ENCODE measurements at regions not wholly inside any gene's neighbourhood (a gene's known extent, or its start where the extent isn't known, plus 50 kb on each side); places are given as distances from the start of the nearest gene placed in this dataset.
"Not testable (repeated sequence)": the region's sequence is repeated elsewhere in the genome, so short reads cannot be mapped to it uniquely, and the experiment has no call there.

- Histone ChIP-seq H3K4me3 (replicated peaks; ENCODE audit: insufficient read depth, low read length) (no peak overlapping the region), H3K27ac (replicated peaks) (no peak overlapping the region), H3K27me3 (ENCODE audit: insufficient read depth, poor library complexity, severe bottlenecking) (no peaks in the 10 kb centered on the region)
- TF ChIP-seq POLR2AphosphoS5 (IDR thresholded peaks at IDR 0.05; ENCODE audit: low read depth) = no peak
- no peak for DNase-seq (ENCODE audit: low read depth in 1 of 2, low spot score in 1 of 2)
Observed at GRCh38 chr14:71560751-71561150, 371.5 kb upstream of the RGS6 start.

- no peak for DNase-seq (ENCODE audit: low read depth in 1 of 2, low spot score in 1 of 2)
- Histone ChIP-seq H3K27ac (replicated peaks) (no peak overlapping the region), H3K4me3 (replicated peaks; ENCODE audit: insufficient read depth, low read length) (no peak overlapping the region), H3K27me3 (ENCODE audit: insufficient read depth, poor library complexity, severe bottlenecking) (no peaks in the 10 kb centered on the region)
- TF ChIP-seq SPI1 (IDR thresholded peaks at IDR 0.05; ENCODE audit: borderline replicate concordance, low read depth) (no peak), REST (IDR thresholded peaks at IDR 0.05; ENCODE audit: insufficient replicate concordance, low read depth) (no peak), POLR2AphosphoS5 (IDR thresholded peaks at IDR 0.05; ENCODE audit: low read depth) (no peak), CTCF (IDR thresholded peaks at IDR 0.05; ENCODE audit: insufficient read depth, low read length) (no peak), GABPA (IDR thresholded peaks at IDR 0.05; ENCODE audit: low read depth) (no peak)
Observed at GRCh38 chr14:71563492-71564153, 368.6 kb upstream of the RGS6 start.

GRCh38 chr14:71566276-71566675, 366.0 kb upstream of the RGS6 start:
- H3K4me3 ChIP-seq (replicated peaks; ENCODE audit: insufficient read depth, low read length) = no peak overlapping the region
- no peak for DNase-seq (ENCODE audit: low read depth in 1 of 2, low spot score in 1 of 2)
- H3K27ac ChIP-seq (replicated peaks) = no peak overlapping the region
- H3K27me3 ChIP-seq (ENCODE audit: insufficient read depth, poor library complexity, severe bottlenecking) = no peaks in the 10 kb centered on the region
- TF ChIP-seq GABPA (IDR thresholded peaks at IDR 0.05; ENCODE audit: low read depth) = no peak
- no peak for TF ChIP-seq SPI1 (IDR thresholded peaks at IDR 0.05; ENCODE audit: borderline replicate concordance, low read depth)
- TF ChIP-seq REST (IDR thresholded peaks at IDR 0.05; ENCODE audit: insufficient replicate concordance, low read depth) = no peak
- TF ChIP-seq CTCF (IDR thresholded peaks at IDR 0.05; ENCODE audit: insufficient read depth, low read length) = no peak
- no peak for TF ChIP-seq POLR2AphosphoS5 (IDR thresholded peaks at IDR 0.05; ENCODE audit: low read depth)

- DNase-seq (ENCODE audit: low read depth in 1 of 2, low spot score in 1 of 2); H3K4me3 ChIP-seq (replicated peaks; ENCODE audit: insufficient read depth, low read length); H3K27ac ChIP-seq (replicated peaks); H3K27me3 ChIP-seq (ENCODE audit: insufficient read depth, poor library complexity, severe bottlenecking): not testable (repeated sequence)
Observed at GRCh38 chr14:71567499-71568133, 364.6 kb upstream of the RGS6 start.

GRCh38 chr14:71574976-71575375, 357.3 kb upstream of the RGS6 start:
- no peak overlapping the region for H3K4me3 ChIP-seq (replicated peaks; ENCODE audit: insufficient read depth, low read length)
- H3K27ac ChIP-seq (replicated peaks) = no peak overlapping the region
- no peaks in the 10 kb centered on the region for H3K27me3 ChIP-seq (ENCODE audit: insufficient read depth, poor library complexity, severe bottlenecking)
- TF ChIP-seq GABPA (IDR thresholded peaks at IDR 0.05; ENCODE audit: low read depth) = no peak
- TF ChIP-seq SPI1 (IDR thresholded peaks at IDR 0.05; ENCODE audit: borderline replicate concordance, low read depth) = no peak
- no peak for TF ChIP-seq POLR2AphosphoS5 (IDR thresholded peaks at IDR 0.05; ENCODE audit: low read depth)
- TF ChIP-seq REST (IDR thresholded peaks at IDR 0.05; ENCODE audit: insufficient replicate concordance, low read depth) = no peak
- no peak for TF ChIP-seq CTCF (IDR thresholded peaks at IDR 0.05; ENCODE audit: insufficient read depth, low read length)
- no peak for DNase-seq (ENCODE audit: low read depth in 1 of 2, low spot score in 1 of 2)
